Peyer's patch (tissue), 4 donors: ENCODE measurements at regions not wholly inside any gene's neighbourhood (a gene's known extent, or its start where the extent isn't known, plus 50 kb on each side); places are given as distances from the start of the nearest gene placed in this dataset.
"Not testable (repeated sequence)": the region's sequence is repeated elsewhere in the genome, so short reads cannot be mapped to it uniquely, and the experiment has no call there.

Source experiments
- CTCF ChIP-seq, 6 experiments: fragments of 450-650 bp in 4 of 6; fragments of 200-600 bp in 2 of 6; sonication (generic) in 1 of 6; IDR thresholded peaks; one replicate each; pipeline ENCODE4 v1.5.1; 2017 to 2019; ENCODE audit warnings: antibody characterized with exemption in 6 of 6, mild to moderate bottlenecking in 3 of 6, moderate library complexity in 1 of 6
- POLR2A ChIP-seq, 2 donors: fragments of 450-650 bp; IDR thresholded peaks; one replicate each; pipeline ENCODE4 v1.5.1; 2017; ENCODE audit warnings: antibody characterized with exemption in 2 of 2, mild to moderate bottlenecking in 2 of 2, moderate library complexity in 2 of 2

DNA sequence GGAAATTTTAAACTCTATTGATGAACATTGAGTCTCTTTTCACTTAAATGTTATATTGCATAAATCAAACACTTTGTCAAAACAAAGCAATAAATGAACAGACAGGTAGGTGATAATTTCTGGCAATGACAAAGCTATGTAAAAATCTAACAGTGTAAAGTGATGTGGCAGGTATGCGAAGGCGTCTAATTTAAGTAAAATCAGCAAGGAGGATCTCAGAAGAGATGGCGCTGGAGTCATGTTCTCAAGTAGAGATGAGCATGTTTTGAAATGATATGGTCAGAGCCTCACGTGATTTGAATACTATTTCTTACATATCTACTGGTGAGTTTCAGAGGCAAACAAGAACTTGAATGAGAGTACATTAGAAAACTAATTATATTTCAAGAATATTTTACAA is 204.0 kb upstream of the FRG1 start:
- TF ChIP-seq CTCF, POLR2A (IDR thresholded peaks at IDR 0.05): not testable (repeated sequence)
